ENCODE measurements at regions not wholly inside any gene's neighbourhood (a gene's known extent, or its start where the extent isn't known, plus 50 kb on each side); places are given as distances from the start of the nearest gene placed in this dataset.
"Not testable (repeated sequence)": the region's sequence is repeated elsewhere in the genome, so short reads cannot be mapped to it uniquely, and the experiment has no call there.

GRCh38 chr3:125670945-125671344, 75.6 kb upstream of the OSBPL11 start:
- H3K9me3 Mint-ChIP-seq, result no peaks in the 10 kb centered on the region
- H3K27ac Mint-ChIP-seq, result no peak overlapping the region
- DNase-seq, result no peak

GRCh38 chr3:125671461-125672243, 76.4 kb upstream of the OSBPL11 start:
- H3K27ac ChIP-seq (ENCODE audit: insufficient read depth, low read length, poor library complexity, severe bottlenecking), result no peak overlapping the region
- peaks cover 0 to 5% (median 0%) of the 10 kb centered on the region in 4 donors for H3K4me1 Mint-ChIP-seq
- H3K36me3 Mint-ChIP-seq, result no peaks in the 10 kb centered on the region

More at GRCh38 chr3:125670945-125671344, 75.6 kb upstream of the OSBPL11 start:
- Histone ChIP-seq H3K27me3 (ENCODE audit: control insufficient read depth, insufficient read depth, low read length) (no peaks in the 10 kb centered on the region), H3K9me3 (ENCODE audit: control insufficient read depth in 2 of 2, low read length in 2 of 2) (no peaks in the 10 kb centered on the region), H3K4me1 (ENCODE audit: control insufficient read depth, insufficient read depth, low read length, poor library complexity, severe bottlenecking) (no peaks in the 10 kb centered on the region), H3K4me3 (ENCODE audit: low read depth, low read length) (no peak overlapping the region), H3K27ac (ENCODE audit: insufficient read depth, low read length, poor library complexity, severe bottlenecking) (no peak overlapping the region), H3K36me3 (ENCODE audit: control insufficient read depth, insufficient read depth, low read length) (no peaks in the 10 kb centered on the region)
- H3K27me3 Mint-ChIP-seq, result peaks cover 35% of the 10 kb centered on the region
- H3K36me3 Mint-ChIP-seq, result no peaks in the 10 kb centered on the region
- peaks cover 0 to 5% (median 0%) of the 10 kb centered on the region in 4 donors for H3K4me1 Mint-ChIP-seq
- no peak for ATAC-seq (ENCODE audit: low read depth in 2 of 2)
- peak overlapping the region in 1 of 4 donors; percentile 38 for H3K4me3 Mint-ChIP-seq

GRCh38 chr3:125675791-125676190, 80.5 kb upstream of the OSBPL11 start:
- H3K4me1 ChIP-seq (ENCODE audit: control insufficient read depth, insufficient read depth, low read length, poor library complexity, severe bottlenecking), result no peaks in the 10 kb centered on the region
- Mint-ChIP-seq H3K4me1 (peaks cover 0 to 5% (median 0%) of the 10 kb centered on the region in 4 donors), H3K27me3 (peaks cover 18% of the 10 kb centered on the region), H3K36me3 (no peaks in the 10 kb centered on the region), H3K27ac (no peak overlapping the region), H3K9me3 (no peaks in the 10 kb centered on the region), H3K4me3 (no peak overlapping the region)
- no peaks in the 10 kb centered on the region for H3K9me3 ChIP-seq (ENCODE audit: control insufficient read depth in 2 of 2, low read length in 2 of 2)
- ATAC-seq (ENCODE audit: low read depth in 2 of 2), result no peak
- no peaks in the 10 kb centered on the region for H3K36me3 ChIP-seq (ENCODE audit: control insufficient read depth, insufficient read depth, low read length)
- H3K4me3 ChIP-seq (ENCODE audit: low read depth, low read length), result no peak overlapping the region
- DNase-seq, result no peak
- no peaks in the 10 kb centered on the region for H3K27me3 ChIP-seq (ENCODE audit: control insufficient read depth, insufficient read depth, low read length)
- H3K27ac ChIP-seq (ENCODE audit: insufficient read depth, low read length, poor library complexity, severe bottlenecking), result no peak overlapping the region

More at GRCh38 chr3:125671461-125672243, 76.4 kb upstream of the OSBPL11 start:
- DNase-seq (no peak), ATAC-seq (ENCODE audit: low read depth in 2 of 2) (no peak)
- Histone ChIP-seq H3K4me1 (ENCODE audit: control insufficient read depth, insufficient read depth, low read length, poor library complexity, severe bottlenecking) (no peaks in the 10 kb centered on the region), H3K9me3 (ENCODE audit: control insufficient read depth in 2 of 2, low read length in 2 of 2) (no peaks in the 10 kb centered on the region), H3K36me3 (ENCODE audit: control insufficient read depth, insufficient read depth, low read length) (no peaks in the 10 kb centered on the region), H3K4me3 (ENCODE audit: low read depth, low read length) (no peak overlapping the region), H3K27me3 (ENCODE audit: control insufficient read depth, insufficient read depth, low read length) (no peaks in the 10 kb centered on the region)
- no peak overlapping the region for H3K27ac Mint-ChIP-seq
- no peaks in the 10 kb centered on the region for H3K9me3 Mint-ChIP-seq
- no peak overlapping the region for H3K4me3 Mint-ChIP-seq
- peaks cover 35% of the 10 kb centered on the region for H3K27me3 Mint-ChIP-seq

- Histone ChIP-seq H3K27ac (ENCODE audit: insufficient read depth, low read length, poor library complexity, severe bottlenecking) (no peak overlapping the region), H3K9me3 (ENCODE audit: control insufficient read depth in 2 of 2, low read length in 2 of 2) (no peaks in the 10 kb centered on the region), H3K36me3 (ENCODE audit: control insufficient read depth, insufficient read depth, low read length) (no peaks in the 10 kb centered on the region), H3K4me3 (ENCODE audit: low read depth, low read length) (no peak overlapping the region), H3K4me1 (ENCODE audit: control insufficient read depth, insufficient read depth, low read length, poor library complexity, severe bottlenecking) (no peaks in the 10 kb centered on the region), H3K27me3 (ENCODE audit: control insufficient read depth, insufficient read depth, low read length) (no peaks in the 10 kb centered on the region)
- no peak overlapping the region for H3K4me3 Mint-ChIP-seq
- no peaks in the 10 kb centered on the region for H3K36me3 Mint-ChIP-seq
- H3K27ac Mint-ChIP-seq, result no peak overlapping the region
- H3K27me3 Mint-ChIP-seq, result peaks cover 9% of the 10 kb centered on the region
- no peak for ATAC-seq (ENCODE audit: low read depth in 2 of 2)
- no peaks in the 10 kb centered on the region for H3K4me1 Mint-ChIP-seq
- H3K9me3 Mint-ChIP-seq, result no peaks in the 10 kb centered on the region
- DNase-seq, result no peak
Measured at GRCh38 chr3:125679258-125679657, 84.0 kb upstream of the OSBPL11 start.

GRCh38 chr3:125681146-125681545, 85.8 kb upstream of the OSBPL11 start:
- H3K4me1 ChIP-seq (ENCODE audit: control insufficient read depth, insufficient read depth, low read length, poor library complexity, severe bottlenecking), result no peaks in the 10 kb centered on the region
- H3K27ac Mint-ChIP-seq, result no peak overlapping the region
- ATAC-seq (ENCODE audit: low read depth in 2 of 2), result no peak

GRCh38 chr3:125681906-125682305, 86.6 kb upstream of the OSBPL11 start:
- H3K27ac ChIP-seq (ENCODE audit: insufficient read depth, low read length, poor library complexity, severe bottlenecking); H3K4me3 ChIP-seq (ENCODE audit: low read depth, low read length); H3K27me3 Mint-ChIP-seq; H3K4me1 Mint-ChIP-seq; H3K9me3 ChIP-seq (ENCODE audit: control insufficient read depth in 2 of 2, low read length in 2 of 2); H3K27me3 ChIP-seq (ENCODE audit: control insufficient read depth, insufficient read depth, low read length); H3K36me3 Mint-ChIP-seq; ATAC-seq (ENCODE audit: low read depth in 2 of 2); DNase-seq; H3K9me3 Mint-ChIP-seq; H3K4me1 ChIP-seq (ENCODE audit: control insufficient read depth, insufficient read depth, low read length, poor library complexity, severe bottlenecking); H3K27ac Mint-ChIP-seq; H3K4me3 Mint-ChIP-seq; H3K36me3 ChIP-seq (ENCODE audit: control insufficient read depth, insufficient read depth, low read length): not testable (repeated sequence)

More at GRCh38 chr3:125681146-125681545, 85.8 kb upstream of the OSBPL11 start:
- DNase-seq, result no peak
- H3K4me1 Mint-ChIP-seq, result no peaks in the 10 kb centered on the region
- no peaks in the 10 kb centered on the region for H3K9me3 Mint-ChIP-seq
- H3K36me3 Mint-ChIP-seq, result no peaks in the 10 kb centered on the region
- H3K27me3 Mint-ChIP-seq, result no peaks in the 10 kb centered on the region
- Histone ChIP-seq H3K27ac (ENCODE audit: insufficient read depth, low read length, poor library complexity, severe bottlenecking) (no peak overlapping the region), H3K9me3 (ENCODE audit: control insufficient read depth in 2 of 2, low read length in 2 of 2) (no peaks in the 10 kb centered on the region), H3K4me3 (ENCODE audit: low read depth, low read length) (no peak overlapping the region), H3K36me3 (ENCODE audit: control insufficient read depth, insufficient read depth, low read length) (no peaks in the 10 kb centered on the region), H3K27me3 (ENCODE audit: control insufficient read depth, insufficient read depth, low read length) (no peaks in the 10 kb centered on the region)
- no peak overlapping the region for H3K4me3 Mint-ChIP-seq

- H3K27me3 Mint-ChIP-seq; ATAC-seq (ENCODE audit: low read depth in 2 of 2); H3K27ac ChIP-seq (ENCODE audit: insufficient read depth, low read length, poor library complexity, severe bottlenecking); H3K4me1 ChIP-seq (ENCODE audit: control insufficient read depth, insufficient read depth, low read length, poor library complexity, severe bottlenecking); H3K4me3 Mint-ChIP-seq; H3K36me3 ChIP-seq (ENCODE audit: control insufficient read depth, insufficient read depth, low read length); H3K9me3 ChIP-seq (ENCODE audit: control insufficient read depth in 2 of 2, low read length in 2 of 2); H3K36me3 Mint-ChIP-seq; H3K27ac Mint-ChIP-seq; H3K4me3 ChIP-seq (ENCODE audit: low read depth, low read length); DNase-seq; H3K27me3 ChIP-seq (ENCODE audit: control insufficient read depth, insufficient read depth, low read length); H3K4me1 Mint-ChIP-seq; H3K9me3 Mint-ChIP-seq: not testable (repeated sequence)
Measured at GRCh38 chr3:125682610-125683009, 87.3 kb upstream of the OSBPL11 start.
